Sciatic nerve (tissue), 2 donors: ENCODE measurements at regions not wholly inside any gene's neighbourhood (a gene's known extent, or its start where the extent isn't known, plus 50 kb on each side); places are given as distances from the start of the nearest gene placed in this dataset.

ENCODE experiments used
- ATAC-seq: fragments of 200-7000 bp; cut with Tn5 transposase; one replicate; pipeline ENCODE4 v1.9.1; 2020; ENCODE audit warnings: mild to moderate bottlenecking, moderate library complexity
- DNase-seq: peaks from one replicate; pipeline ENCODE4 v3.0.0-alpha.2; 2020; ENCODE audit warnings: low spot score
- intact Hi-C: fragments of 100-400 bp; cut with DNase I; formaldehyde crosslinking; loops from one replicate; pipeline ENCODE4 v1.14.2; 2022
- donor health status: DM: no; HTN: no; CAD: no.
- donor health status: DM: no; HTN: no; CAD: no.

- intact Hi-C loops = no loop called here
- ATAC-seq (no peak), DNase-seq (no peak)
Observed at GRCh38 chr4:187782286-187782824, 213.2 kb upstream of the ZFP42 start.

DNA sequence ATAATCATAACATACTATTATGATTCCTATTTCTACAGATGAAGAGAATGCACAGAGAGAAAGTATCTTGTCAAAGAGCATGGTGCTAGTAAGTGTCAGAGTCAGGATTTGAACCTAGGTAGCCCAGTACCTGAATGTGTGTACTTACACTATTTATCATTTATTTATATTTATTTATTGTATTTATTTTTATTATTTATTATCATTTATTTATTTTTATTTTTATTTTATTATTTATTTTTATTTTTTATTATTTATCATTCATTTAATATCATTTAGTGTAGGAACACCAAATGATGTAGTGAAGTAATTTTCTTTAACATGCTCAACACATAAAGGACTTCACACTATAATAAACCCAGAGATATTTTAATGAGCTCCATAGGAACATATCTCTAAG, 209.4 kb upstream of the ZFP42 start:
- DNase-seq (no peak), ATAC-seq (no peak)
- intact Hi-C loops = no loop called here

DNA sequence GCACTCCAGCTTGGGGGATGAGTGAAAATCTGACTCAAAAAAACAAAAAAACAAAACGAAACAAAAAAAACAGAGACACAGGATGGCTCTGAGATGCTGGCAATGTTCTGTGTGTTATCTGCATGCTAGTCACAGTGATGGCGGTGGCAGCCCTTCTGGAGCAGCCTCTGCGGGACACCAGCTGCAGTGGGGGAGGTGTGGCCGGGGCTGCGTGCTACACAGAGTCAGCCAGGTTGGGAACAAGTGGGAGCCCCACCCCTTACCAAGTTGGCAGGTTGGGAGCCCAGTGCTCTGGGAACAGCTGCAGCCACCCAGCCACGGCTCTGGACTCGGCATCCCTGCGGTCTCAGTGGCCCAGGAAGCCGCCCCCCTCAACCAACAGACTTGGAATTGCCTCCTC, 206.5 kb upstream of the ZFP42 start:
- intact Hi-C loops = no loop called here
- ATAC-seq = no peak
- no peak for DNase-seq

GRCh38 chr4:187795737-187796136, 199.8 kb upstream of the ZFP42 start:
- ATAC-seq (no peak), DNase-seq (no peak)
- intact Hi-C loops = no loop called here

GRCh38 chr4:187798385-187798784, 197.2 kb upstream of the ZFP42 start:
- intact Hi-C loops = no loop called here
- DNase-seq (no peak), ATAC-seq (no peak)

DNA sequence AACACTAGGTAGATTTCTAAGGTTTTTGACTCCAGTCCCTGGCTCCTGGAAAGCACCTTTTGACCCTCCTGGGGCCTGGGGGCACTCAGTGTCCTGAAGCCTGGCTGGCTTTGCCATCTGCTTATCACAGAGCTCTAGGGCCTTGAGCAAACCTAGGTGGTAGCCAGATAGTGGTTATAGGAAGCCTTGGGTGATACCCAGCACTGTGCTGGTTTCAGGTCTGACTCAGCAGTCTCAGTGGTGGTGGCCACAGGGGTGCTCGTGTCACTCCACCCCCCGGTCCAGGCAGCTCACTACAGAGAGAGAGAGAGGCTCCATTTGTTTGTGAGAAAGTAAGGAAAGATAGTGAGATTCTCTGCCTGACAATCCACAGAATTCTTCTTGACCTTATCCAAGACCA, 195.8 kb upstream of the ZFP42 start:
- intact Hi-C loops = no loop called here
- ATAC-seq = no peak
- DNase-seq = no peak

DNA sequence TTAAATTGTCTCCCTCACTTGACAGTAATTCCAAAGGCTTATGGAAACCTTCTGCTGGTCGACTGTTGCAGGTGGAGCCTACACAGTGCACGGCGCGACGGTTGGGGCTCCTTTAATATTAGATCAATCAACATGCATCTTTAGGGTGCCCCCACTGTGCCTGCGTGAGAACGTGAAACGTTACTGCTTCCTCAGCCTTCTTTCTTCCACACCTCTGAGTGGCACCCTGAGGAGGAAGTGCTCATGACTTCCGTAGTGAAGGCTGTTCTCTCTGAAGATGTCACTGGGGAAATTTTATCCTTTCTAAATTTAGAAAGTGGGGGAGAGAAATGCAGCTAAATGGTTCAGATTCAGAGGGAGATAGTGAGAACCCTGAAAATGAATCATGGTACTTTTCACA, 184.0 kb upstream of the ZFP42 start:
- DNase-seq (no peak), ATAC-seq (no peak)
- intact Hi-C loops = no loop called here

- DNase-seq (no peak), ATAC-seq (peak; percentile 44)
- intact Hi-C loops = no loop called here
Observed at GRCh38 chr4:187814737-187815465, 180.7 kb upstream of the ZFP42 start.

DNA sequence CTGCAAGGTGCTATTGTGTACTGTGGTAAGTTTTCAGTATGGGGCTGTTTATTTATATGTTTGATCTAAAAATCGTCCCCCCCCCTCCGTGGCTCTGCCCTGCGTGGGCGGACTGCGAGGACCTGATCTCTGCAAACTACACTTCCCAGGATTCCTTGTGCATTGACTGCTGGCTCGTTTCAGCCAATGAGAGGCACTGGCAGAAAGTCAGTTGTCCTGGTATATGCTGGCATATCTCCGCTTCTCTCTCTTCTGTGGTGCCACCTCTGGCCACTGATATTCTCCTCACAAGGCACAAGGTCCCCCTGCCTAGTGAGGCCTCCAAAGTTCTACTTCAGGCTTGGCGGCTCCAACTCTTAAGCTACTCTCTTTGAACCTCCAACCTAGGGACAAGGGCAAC, 168.8 kb upstream of the ZFP42 start:
- intact Hi-C loops = no loop called here
- ATAC-seq = no peak
- no peak for DNase-seq

DNA sequence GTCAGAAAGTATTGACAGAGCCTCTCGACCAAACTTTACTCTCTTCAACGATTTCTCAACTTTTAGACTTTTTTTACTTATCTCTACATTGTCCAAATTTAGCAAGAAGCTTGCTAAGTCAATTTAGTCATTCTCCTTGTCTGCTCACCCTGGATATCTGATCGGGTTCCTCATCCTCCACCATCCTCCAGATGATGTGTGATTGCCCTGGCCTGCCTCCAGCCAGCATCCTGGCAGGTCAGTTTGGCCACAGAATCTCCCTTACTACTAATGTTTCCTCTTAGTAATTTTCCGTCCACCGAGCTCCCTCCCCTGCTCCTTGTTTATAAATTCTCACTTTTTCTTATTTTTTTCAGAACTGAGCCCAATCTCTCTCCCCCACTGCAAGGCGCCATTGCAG, 167.9 kb upstream of the ZFP42 start:
- DNase-seq (no peak), ATAC-seq (no peak)
- intact Hi-C loops = no loop called here

DNA sequence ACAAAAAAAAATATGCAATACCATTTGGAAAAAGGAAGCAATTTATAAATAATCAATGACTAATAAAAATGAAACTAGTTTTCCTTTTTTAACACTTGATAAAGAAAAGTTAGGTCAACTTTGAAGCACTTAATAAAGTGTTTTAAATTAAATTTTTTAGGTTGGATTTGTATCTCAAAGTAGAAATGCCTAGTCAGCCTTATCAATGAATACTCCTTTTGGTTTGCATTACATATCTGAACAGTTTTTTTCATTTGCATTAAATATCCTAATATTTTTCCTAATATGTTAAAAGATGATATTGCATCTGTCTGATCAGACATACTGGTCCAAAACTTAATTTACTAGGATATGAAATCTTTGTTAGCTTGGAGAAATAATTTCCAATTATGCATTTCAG, 155.8 kb upstream of the ZFP42 start:
- no peak for ATAC-seq
- DNase-seq = no peak
- intact Hi-C loops = no loop called here

GRCh38 chr4:187840814-187841213, 154.8 kb upstream of the ZFP42 start:
- intact Hi-C loops = no loop called here
- DNase-seq (no peak), ATAC-seq (no peak)

GRCh38 chr4:187849556-187850225, 145.9 kb upstream of the ZFP42 start:
- intact Hi-C loops = no loop called here
- no peak for ATAC-seq
- no peak for DNase-seq

DNA sequence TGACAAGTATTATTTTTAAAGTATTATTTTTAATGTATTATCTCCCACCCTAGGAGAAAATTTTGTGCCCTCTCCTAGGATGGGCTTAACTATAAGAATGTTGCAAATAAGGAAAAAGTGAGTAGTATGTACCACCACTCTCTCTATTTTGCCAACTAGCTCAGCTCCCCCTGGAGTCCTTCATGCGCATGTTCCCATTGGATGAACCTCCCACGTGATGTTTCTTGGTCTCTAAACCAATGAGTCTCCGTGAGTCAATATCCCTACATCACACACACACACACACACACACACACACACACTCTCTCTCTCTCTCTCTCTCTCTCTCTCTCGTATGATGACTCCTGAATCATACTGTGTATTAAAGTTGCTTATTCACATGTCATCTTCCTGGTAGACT, 129.7 kb upstream of the ZFP42 start:
- intact Hi-C loops = no loop called here
- DNase-seq (no peak), ATAC-seq (no peak)

DNA sequence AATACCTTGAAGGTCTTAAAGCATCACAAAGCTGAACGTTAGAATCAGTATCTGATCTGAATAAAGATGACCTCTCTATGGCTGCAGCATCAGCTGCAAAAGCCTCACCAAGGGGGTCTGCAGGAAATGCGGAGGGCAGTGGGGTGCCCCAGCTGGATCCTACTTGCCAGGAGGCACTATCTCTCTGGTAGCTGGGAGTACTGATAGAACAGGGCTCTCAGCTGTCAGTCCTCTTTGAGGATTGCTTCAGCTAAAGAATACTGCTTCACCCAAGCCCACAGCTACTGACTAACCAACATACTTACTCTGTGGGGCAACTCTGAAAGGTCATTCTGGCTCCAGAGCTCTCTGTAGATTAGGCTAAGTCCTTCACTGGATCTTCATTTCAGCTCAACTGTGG, 112.5 kb upstream of the ZFP42 start:
- ATAC-seq = no peak

GRCh38 chr4:187883836-187884475, 111.6 kb upstream of the ZFP42 start:
- ATAC-seq (no peak), DNase-seq (no peak)
- intact Hi-C loops = no loop called here

More for the DNA sequence above, 112.5 kb upstream of the ZFP42 start:
- intact Hi-C loops = no loop called here
- DNase-seq = no peak

DNA sequence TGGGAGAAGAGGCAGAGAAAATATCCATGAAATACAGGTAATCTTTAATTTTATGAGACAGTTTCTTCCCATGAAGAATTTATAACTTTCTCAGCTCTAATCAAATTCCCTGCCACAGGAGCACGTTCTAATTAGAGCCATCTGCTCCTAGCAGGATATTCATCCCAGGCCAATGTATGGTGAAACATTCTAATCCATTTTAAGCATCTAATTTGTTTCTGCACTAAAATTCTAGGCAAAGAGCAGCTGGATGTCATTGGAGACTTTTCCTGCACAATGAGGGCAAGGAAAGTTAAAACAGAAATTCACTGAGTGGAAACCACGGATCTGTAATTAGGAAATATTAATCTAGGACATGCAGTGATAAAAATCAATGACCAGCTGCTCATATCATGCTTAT, 107.7 kb upstream of the ZFP42 start:
- DNase-seq (no peak), ATAC-seq (no peak)
- intact Hi-C loops = no loop called here

- DNase-seq (no peak), ATAC-seq (no peak)
- intact Hi-C loops = no loop called here
Observed at GRCh38 chr4:187889651-187890050, 105.9 kb upstream of the ZFP42 start.

DNA sequence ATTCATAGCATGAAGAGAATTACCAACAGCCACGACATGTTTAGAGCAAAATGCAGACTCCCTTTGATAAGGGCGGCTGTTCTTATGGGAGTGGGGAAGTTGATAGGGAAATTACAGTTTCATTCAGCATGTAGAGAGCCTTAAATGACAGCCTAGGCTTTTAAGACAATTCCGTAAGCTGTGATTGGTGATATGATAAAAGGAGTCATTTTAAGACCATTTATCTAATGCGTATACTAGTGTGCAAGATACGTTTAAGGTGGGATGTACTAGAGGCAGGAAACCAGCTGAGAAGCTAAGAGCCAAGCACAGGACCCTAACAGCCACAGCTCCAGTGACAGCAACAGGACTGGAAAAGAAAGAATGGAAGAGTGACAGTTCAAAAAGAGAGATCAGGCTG, 102.2 kb upstream of the ZFP42 start:
- DNase-seq (no peak), ATAC-seq (no peak)
- intact Hi-C loops = no loop called here

GRCh38 chr4:187903106-187903505, 92.5 kb upstream of the ZFP42 start:
- intact Hi-C loops = no loop called here
- ATAC-seq (no peak), DNase-seq (no peak)
